ENCODE measurements at regions not wholly inside any gene's neighbourhood (a gene's known extent, or its start where the extent isn't known, plus 50 kb on each side); places are given as distances from the start of the nearest gene placed in this dataset.

DNA sequence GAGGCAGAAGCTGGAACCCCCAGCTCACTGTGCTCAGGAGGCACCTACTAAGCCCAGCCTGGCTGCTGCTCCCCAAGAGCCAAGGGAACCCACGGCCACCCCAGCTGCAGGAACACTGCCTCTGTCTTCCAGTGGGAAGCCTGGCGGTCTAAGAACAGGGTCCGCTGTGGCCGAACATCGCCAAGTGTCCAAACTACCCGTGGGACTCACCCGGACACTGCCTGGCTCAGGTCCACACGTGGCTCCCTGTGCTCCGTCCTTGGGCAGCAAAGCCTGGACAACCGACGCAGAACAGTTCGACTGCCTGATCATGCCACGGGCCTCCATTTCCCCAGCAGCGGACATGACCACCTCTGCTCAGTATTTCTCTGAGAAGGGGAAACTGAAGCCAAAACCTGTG, 747.0 kb downstream of the BRD1 start:
- H2AK9ac ChIP-seq (replicated peaks; ENCODE audit: low read depth, low read length, poor library complexity), result no peak overlapping the region
- no TSS peak for BruUV-seq (replicated peaks)
- H2BK5ac ChIP-seq (ENCODE audit: low read depth, low read length, poor library complexity, severe bottlenecking), result no peak overlapping the region
- H2BK15ac ChIP-seq (ENCODE audit: low read depth, low read length), result no peak overlapping the region
- H3K27ac ChIP-seq (ENCODE audit: insufficient read depth, low read length), result no peak overlapping the region
- H3K4ac ChIP-seq (ENCODE audit: low read depth, low read length), result no peak overlapping the region
- no peaks in the 10 kb centered on the region for H3K79me1 ChIP-seq (ENCODE audit: low read depth in 1 of 2, low read length in 2 of 2)
- in situ Hi-C loops (cut with MboI; ENCODE audit: low sequenced_read_pairs), result no loop called here
- H4K20me1 ChIP-seq (ENCODE audit: insufficient read depth, low read length), result no peaks in the 10 kb centered on the region
- H3K18ac ChIP-seq (ENCODE audit: low read depth, low read length), result no peak overlapping the region
- no peaks in the 10 kb centered on the region for H3K36me3 ChIP-seq (ENCODE audit: control insufficient read depth, insufficient read depth, low read length)
- no peak overlapping the region for H2AFZ ChIP-seq (replicated peaks; ENCODE audit: low read length, poor library complexity)
- H4K8ac ChIP-seq (ENCODE audit: low read depth in 2 of 2, low read length in 2 of 2), result no peak overlapping the region
- peaks cover 63% of the 10 kb centered on the region for H3K9me3 ChIP-seq (ENCODE audit: control insufficient read depth, insufficient read depth, low read length)
- TF ChIP-seq FOS (IDR thresholded peaks at IDR 0.05; ENCODE audit: low read depth, low read length) (no peak), MAFK (IDR thresholded peaks at IDR 0.05; ENCODE audit: low read depth, low read length) (no peak), RFX5 (IDR thresholded peaks at IDR 0.05; ENCODE audit: low read depth, low read length) (no peak), RCOR1 (IDR thresholded peaks at IDR 0.05; ENCODE audit: insufficient replicate concordance, low read length) (no peak), NFE2L2 (IDR thresholded peaks at IDR 0.05; ENCODE audit: low read depth, low read length) (no peak), CEBPB (IDR thresholded peaks at IDR 0.05; ENCODE audit: low read depth, low read length) (no peak), CHD1 (IDR thresholded peaks at IDR 0.05; ENCODE audit: low read depth, low read length) (no peak), RAD21 (IDR thresholded peaks at IDR 0.05; ENCODE audit: low read length) (no peak), MAZ (IDR thresholded peaks at IDR 0.05; ENCODE audit: borderline replicate concordance, low read depth, low read length) (no peak), SMC3 (IDR thresholded peaks at IDR 0.05; ENCODE audit: low read depth, low read length) (no peak), ELK1 (IDR thresholded peaks at IDR 0.05; ENCODE audit: borderline replicate concordance, low read depth, low read length) (no peak), POLR2A (IDR thresholded peaks at IDR 0.05; ENCODE audit: low read depth, low read length) (no peak), MXI1 (IDR thresholded peaks at IDR 0.05; ENCODE audit: borderline replicate concordance, low read depth, low read length) (no peak), BHLHE40 (IDR thresholded peaks at IDR 0.05; ENCODE audit: low read depth, low read length) (no peak), CTCF (conservative IDR thresholded peaks at IDR 0.05; ENCODE audit: low read depth, low read length) (no peak)
- TF ChIP-seq, protein P1, sequence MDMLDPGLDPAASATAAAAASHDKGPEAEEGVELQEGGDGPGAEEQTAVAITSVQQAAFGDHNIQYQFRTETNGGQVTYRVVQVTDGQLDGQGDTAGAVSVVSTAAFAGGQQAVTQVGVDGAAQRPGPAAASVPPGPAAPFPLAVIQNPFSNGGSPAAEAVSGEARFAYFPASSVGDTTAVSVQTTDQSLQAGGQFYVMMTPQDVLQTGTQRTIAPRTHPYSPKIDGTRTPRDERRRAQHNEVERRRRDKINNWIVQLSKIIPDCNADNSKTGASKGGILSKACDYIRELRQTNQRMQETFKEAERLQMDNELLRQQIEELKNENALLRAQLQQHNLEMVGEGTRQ (IDR thresholded peaks at IDR 0.05; ENCODE audit: low read depth, low read length), result no peak
- 70% methylated on average over 2 of the region's 14 CpGs; no CpG with 5 or more reads in 1 of the 2 experiments for WGBS, 2 experiments (ENCODE audit: extremely low coverage in 2 of 2, insufficient read length in 1 of 2)
- intact Hi-C loops (cut with micrococcal nuclease), result no loop called here
- H3K4me1 ChIP-seq (ENCODE audit: control insufficient read depth, insufficient read depth, low read length), result no peaks in the 10 kb centered on the region
- H4K91ac ChIP-seq (ENCODE audit: insufficient read depth, low read depth, low read length), result no peak overlapping the region
- DNase-seq (no peak), ATAC-seq (ENCODE audit: low read depth) (no peak)
- dilution Hi-C loops (cut with HindIII; ENCODE audit: low sequenced_read_pairs, unreplicated experiment), result no loop called here
- no peaks in the 10 kb centered on the region for H3K27me3 ChIP-seq (ENCODE audit: control insufficient read depth, insufficient read depth, low read length)
- no peak overlapping the region for H3K4me2 ChIP-seq (ENCODE audit: low read depth, low read length)
- no peak overlapping the region for H3K23ac ChIP-seq (ENCODE audit: low read depth, low read length)
- ChIA-PET CTCF (no interaction called here), POLR2A (ENCODE audit: unreplicated experiment) (no interaction called here)
- H3K9me1 ChIP-seq (ENCODE audit: insufficient read depth, low read length), result no peaks in the 10 kb centered on the region
- no peak overlapping the region for H2BK120ac ChIP-seq (ENCODE audit: low read depth, low read length)
- no peak overlapping the region for H3K9ac ChIP-seq (ENCODE audit: low read depth, low read length)
- no peak overlapping the region for H3K4me3 ChIP-seq (ENCODE audit: insufficient read depth, low read depth, low read length)
- no peak overlapping the region for H3K56ac ChIP-seq (ENCODE audit: extremely low read depth, insufficient read depth, low read length)
- no peak overlapping the region for H2BK20ac ChIP-seq (ENCODE audit: low read depth, low read length)
- H3K14ac ChIP-seq (replicated peaks; ENCODE audit: low read depth, low read length), result no peak overlapping the region
- H2AK5ac ChIP-seq (ENCODE audit: low read depth, low read length), result no peak overlapping the region
- H4K5ac ChIP-seq (ENCODE audit: low read depth, low read length), result no peak overlapping the region

All from IMR-90 (cell line).